ENCODE measurements at regions not wholly inside any gene's neighbourhood (a gene's known extent, or its start where the extent isn't known, plus 50 kb on each side); places are given as distances from the start of the nearest gene placed in this dataset.

- TF ChIP-seq ELF4 (IDR thresholded peaks at IDR 0.05) (no peak), SUZ12 (IDR thresholded peaks at IDR 0.05) (no peak), PKNOX1 (IDR thresholded peaks at IDR 0.05) (no peak), FOXM1 (IDR thresholded peaks at IDR 0.05; ENCODE audit: borderline replicate concordance) (no peak), SP1 (IDR thresholded peaks at IDR 0.05) (no peak), FOXK2 (IDR thresholded peaks at IDR 0.05) (no peak), BHLHE40 (IDR thresholded peaks at IDR 0.05; ENCODE audit: borderline replicate concordance) (no peak), HDGF (IDR thresholded peaks at IDR 0.05; ENCODE audit: borderline replicate concordance) (no peak), NFRKB (IDR thresholded peaks at IDR 0.05) (no peak), L3MBTL2 (conservative IDR thresholded peaks at IDR 0.05) (no peak), LEF1 (IDR thresholded peaks at IDR 0.05; ENCODE audit: borderline replicate concordance) (no peak), ARNT (IDR thresholded peaks at IDR 0.05) (no peak)
These were observed 52.4 kb upstream of the EPHA4 start for GRCh38 chr2:221624475-221624874.
